MCF 10A (cell line): ENCODE measurements at regions not wholly inside any gene's neighbourhood (a gene's known extent, or its start where the extent isn't known, plus 50 kb on each side); places are given as distances from the start of the nearest gene placed in this dataset.

Experiments used
- BruUV-seq: library from RNA; stranded (reverse); fragments of 400-500 nt; replicated peaks from 2 replicates; lab custom pipeline; 2021; lab: Mats Ljungman, UMichigan
- CTCF ChIA-PET: fragments of 300-600 bp; sonication (Branson Sonifier 250); formaldehyde crosslinking; extraction: SDS; loops from one replicate; lab custom pipeline; 2021; ENCODE audit warnings: antibody characterized with exemption, inconsistent platforms; lab: Yijun Ruan, JAX
- POLR2A ChIA-PET: fragments of 300-600, 350-650 bp; sonication (Branson Sonifier 250); formaldehyde crosslinking; extraction: SDS; loops from one replicate; lab custom pipeline; 2020; ENCODE audit warnings: antibody characterized with exemption, inconsistent platforms; lab: Yijun Ruan, JAX
- DNase-seq: peaks from one replicate; pipeline ENCODE4 v3.0.0-alpha.2; 2018; ENCODE audit not compliant: unreplicated experiment
- H3K27ac Mint-ChIP-seq: one replicate; pipeline ENCODE4 v1.8.0; 2022; ENCODE audit warnings: mild to moderate bottlenecking, low read depth, mixed read lengths; ENCODE audit not compliant: unreplicated experiment
- H3K27me3 Mint-ChIP-seq: one replicate; pipeline ENCODE4 v1.8.0; 2022; ENCODE audit warnings: mixed read lengths; ENCODE audit not compliant: insufficient read depth, unreplicated experiment
- H3K36me3 Mint-ChIP-seq: one replicate; pipeline ENCODE4 v1.8.0; 2022; ENCODE audit warnings: mild to moderate bottlenecking, moderate library complexity, mixed read lengths; ENCODE audit not compliant: insufficient read depth, unreplicated experiment
- H3K4me1 Mint-ChIP-seq: one replicate; pipeline ENCODE4 v1.8.0; 2022; ENCODE audit warnings: mixed read lengths; ENCODE audit not compliant: insufficient read depth, unreplicated experiment
- H3K4me3 Mint-ChIP-seq: one replicate; pipeline ENCODE4 v1.8.0; 2022; ENCODE audit warnings: mild to moderate bottlenecking, moderate library complexity, mixed read lengths; ENCODE audit not compliant: unreplicated experiment
- H3K9me3 Mint-ChIP-seq: one replicate; pipeline ENCODE4 v1.8.0; 2022; ENCODE audit warnings: mixed read lengths; ENCODE audit not compliant: unreplicated experiment
- CTCF ChIP-seq: fragments of 200-600 bp; IDR thresholded peaks from one replicate; pipeline ENCODE4 v1.8.0; 2022; ENCODE audit warnings: antibody characterized with exemption, mild to moderate bottlenecking; ENCODE audit not compliant: unreplicated experiment
- intact Hi-C: fragments of 100-400 bp; cut with micrococcal nuclease; formaldehyde crosslinking; loops from 2 replicates; pipeline ENCODE4 v1.14.1; 2022

DNA sequence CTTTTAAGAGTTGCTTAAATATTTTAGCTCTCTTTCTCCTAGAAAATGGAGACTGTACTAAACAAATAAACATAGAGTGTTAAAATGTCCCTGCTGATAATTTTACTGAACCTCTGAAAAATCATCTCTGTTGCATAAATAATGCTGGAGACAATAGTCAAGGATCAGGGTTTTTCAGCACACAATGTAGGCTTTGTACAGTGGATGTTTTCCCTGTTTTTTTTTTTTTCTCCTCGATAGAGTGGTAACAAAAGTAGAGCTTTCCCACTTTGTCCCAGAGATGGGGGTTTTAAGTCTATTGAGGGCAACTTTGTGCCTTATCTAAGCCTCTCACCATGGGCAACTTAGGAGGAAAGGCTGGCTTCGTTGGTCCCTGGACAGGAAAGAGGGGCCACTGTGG lies 222.6 kb upstream of the HDDC2 start:
- Mint-ChIP-seq H3K9me3 (no peaks in the 10 kb centered on the region), H3K36me3 (no peaks in the 10 kb centered on the region), H3K27me3 (peaks cover 83% of the 10 kb centered on the region), H3K27ac (no peak overlapping the region), H3K4me3 (no peak overlapping the region), H3K4me1 (no peaks in the 10 kb centered on the region)
- ChIA-PET POLR2A (no interaction called here), CTCF (interaction anchor here (0.6 to 1.2 kb wide), 3 partner anchors 10 to 1603 kb away, joined by 4 to 5 read pairs (median 5); no protein-coding TSS in a partner anchor)
- intact Hi-C loops, result no loop called here
- no TSS peak for BruUV-seq
- TF ChIP-seq CTCF, result no peak
- DNase-seq, result no peak

DNA sequence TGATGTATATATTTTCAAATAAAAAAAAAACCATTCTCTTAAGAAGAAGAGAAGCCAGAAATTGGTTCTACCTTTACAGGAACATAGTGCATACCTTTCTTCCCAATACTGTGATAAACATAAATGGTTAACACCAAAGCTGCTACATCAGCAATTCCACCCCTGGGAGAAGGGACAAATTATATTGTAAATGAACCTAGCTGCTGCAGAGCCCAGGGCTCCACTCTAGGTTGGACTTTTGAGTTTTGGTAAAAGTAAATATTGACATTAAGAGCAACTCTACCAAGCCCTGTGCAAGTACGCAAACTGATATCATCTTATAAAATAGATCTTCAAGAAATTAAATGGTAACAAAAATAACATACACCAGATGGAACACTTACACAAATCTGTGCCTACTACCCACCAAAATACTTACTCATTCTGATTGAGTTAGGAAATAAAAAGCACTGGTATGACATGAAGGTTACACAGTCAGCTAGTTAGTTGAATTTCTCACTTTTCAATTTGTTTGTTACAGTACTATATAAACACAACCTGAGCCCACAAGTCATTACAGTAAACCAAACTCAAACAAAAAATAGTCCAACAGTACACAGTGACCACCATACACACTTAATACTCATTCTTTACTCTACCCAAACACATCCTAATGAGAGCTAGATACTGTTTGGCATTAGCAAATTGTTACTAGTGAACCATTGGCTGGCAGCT lies 223.3 kb upstream of the HEY2 start:
- H3K4me1 Mint-ChIP-seq, result no peaks in the 10 kb centered on the region
- no peak overlapping the region for H3K4me3 Mint-ChIP-seq
- intact Hi-C loops, result no loop called here
- no peak for TF ChIP-seq CTCF
- BruUV-seq, result no TSS peak
- no peaks in the 10 kb centered on the region for H3K36me3 Mint-ChIP-seq
- H3K27ac Mint-ChIP-seq, result no peak overlapping the region
- CTCF ChIA-PET, result interaction anchor here (0.7 kb wide), 1 partner anchor 124 kb away, joined by 3 read pairs; no protein-coding TSS in a partner anchor
- peaks cover 83% of the 10 kb centered on the region for H3K27me3 Mint-ChIP-seq
- DNase-seq, result no peak
- POLR2A ChIA-PET, result no interaction called here
- no peaks in the 10 kb centered on the region for H3K9me3 Mint-ChIP-seq

DNA sequence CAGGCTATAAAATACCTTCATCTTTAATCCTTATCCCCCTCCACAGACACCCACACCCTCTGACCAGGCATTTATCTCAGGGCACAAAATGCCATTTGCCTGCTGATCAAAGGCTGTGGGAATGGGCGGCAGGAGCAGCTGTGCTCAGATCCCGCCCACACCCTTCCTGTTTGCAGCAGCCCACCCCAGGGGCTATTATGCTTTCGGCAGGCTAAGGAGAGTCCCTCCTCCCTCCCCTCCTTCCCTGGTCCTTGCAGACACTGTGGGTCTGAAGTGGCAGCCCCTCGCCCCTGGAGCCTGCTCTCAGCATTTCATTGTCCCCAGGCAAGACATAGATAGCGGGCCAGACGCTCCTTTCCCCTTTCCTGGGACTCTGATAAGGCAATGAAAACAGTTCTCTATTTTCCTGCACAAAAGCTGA lies 220.8 kb upstream of the HEY2 start:
- no peak for DNase-seq
- intact Hi-C loops, result no loop called here
- H3K27me3 Mint-ChIP-seq, result peaks cover 85% of the 10 kb centered on the region
- no peak overlapping the region for H3K27ac Mint-ChIP-seq
- TF ChIP-seq CTCF, result no peak
- ChIA-PET CTCF (no interaction called here), POLR2A (interaction anchor here (0.6 kb wide), 1 partner anchor 1007 kb away, joined by 3 read pairs; no protein-coding TSS in a partner anchor)
- H3K36me3 Mint-ChIP-seq, result no peaks in the 10 kb centered on the region
- H3K4me1 Mint-ChIP-seq, result no peaks in the 10 kb centered on the region
- no peak overlapping the region for H3K4me3 Mint-ChIP-seq
- H3K9me3 Mint-ChIP-seq, result no peaks in the 10 kb centered on the region
- BruUV-seq, result no TSS peak

GRCh38 chr6:125529061-125529460 lies 220.4 kb upstream of the HEY2 start:
- no TSS peak for BruUV-seq
- H3K4me1 Mint-ChIP-seq, result no peaks in the 10 kb centered on the region

More at GRCh38 chr6:125529061-125529460, 220.4 kb upstream of the HEY2 start:
- intact Hi-C loops, result no loop called here
- Mint-ChIP-seq H3K4me3 (no peak overlapping the region), H3K27ac (no peak overlapping the region), H3K9me3 (no peaks in the 10 kb centered on the region), H3K27me3 (peaks cover 89% of the 10 kb centered on the region), H3K36me3 (no peaks in the 10 kb centered on the region)
- no peak for TF ChIP-seq CTCF
- CTCF ChIA-PET, result no interaction called here
- POLR2A ChIA-PET, result interaction anchor here (0.6 kb wide), 1 partner anchor 1007 kb away, joined by 3 read pairs; no protein-coding TSS in a partner anchor
- DNase-seq, result no peak
